ENCODE measurements at regions not wholly inside any gene's neighbourhood (a gene's known extent, or its start where the extent isn't known, plus 50 kb on each side); places are given as distances from the start of the nearest gene placed in this dataset.

DNA sequence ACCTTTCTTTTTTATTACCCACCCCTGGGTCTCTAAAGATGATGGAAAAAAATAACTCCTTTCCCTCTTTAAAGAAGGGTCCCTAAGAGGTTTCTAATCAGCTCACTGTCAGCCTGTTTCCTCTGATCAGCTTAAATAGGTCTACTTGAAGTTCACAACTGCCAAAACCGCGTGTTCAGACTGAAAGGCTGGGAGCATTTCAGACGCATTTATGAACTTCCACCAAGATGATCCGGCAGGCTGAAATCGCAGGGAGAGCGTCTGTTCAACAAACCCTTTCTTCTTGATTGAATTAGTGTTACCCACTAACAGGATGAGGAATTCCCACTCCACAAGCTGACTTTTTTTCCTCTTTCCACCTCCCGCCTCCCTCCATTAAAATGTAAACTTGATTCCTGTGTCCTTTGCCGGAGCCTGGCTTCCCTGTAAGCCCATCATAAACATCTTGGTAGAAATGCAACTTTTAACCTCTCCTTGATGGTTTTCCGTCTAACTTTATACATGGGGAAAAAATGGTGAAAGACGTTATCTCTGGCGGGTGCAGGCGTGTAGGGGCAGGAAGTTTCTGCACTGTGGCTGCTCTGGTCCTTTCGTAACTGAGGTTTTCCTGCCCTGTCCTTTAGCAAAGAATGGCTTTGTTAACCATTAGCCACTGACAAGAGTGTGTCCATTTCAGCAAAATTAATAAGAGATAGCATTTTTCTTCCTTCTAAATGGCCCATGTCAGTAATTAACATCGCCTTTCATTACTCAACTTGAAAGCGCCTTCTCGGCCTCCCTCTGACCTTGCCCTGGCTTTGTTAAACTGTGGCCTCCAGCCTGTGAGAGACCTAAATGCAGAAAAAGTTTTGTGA, 130.7 kb downstream of the BAMBI start:
- intact Hi-C loops (cut with DNase I) = loop anchor here (5.0 to 10.0 kb wide), 3 partner anchors 89 to 1247 kb away; partner anchors contain the start of gene JCAD
- DNase-seq (ENCODE audit: low spot score) = no peak

GRCh38 chr10:28808693-28809092, 131.4 kb downstream of the BAMBI start:
- intact Hi-C loops (cut with DNase I) = loop anchor here (5.0 to 10.0 kb wide), 3 partner anchors 89 to 1246 kb away; partner anchors contain the start of gene JCAD

GRCh38 chr10:28810057-28810870, 132.9 kb downstream of the BAMBI start:
- no peak for DNase-seq (ENCODE audit: low spot score)
- intact Hi-C loops (cut with DNase I) = no loop called here

More at GRCh38 chr10:28808693-28809092, 131.4 kb downstream of the BAMBI start:
- no peak for DNase-seq (ENCODE audit: low spot score)

GRCh38 chr10:28811639-28812349, 134.5 kb downstream of the BAMBI start:
- DNase-seq (ENCODE audit: low spot score) = no peak
- intact Hi-C loops (cut with DNase I) = no loop called here

- no peak for DNase-seq (ENCODE audit: low spot score)
- intact Hi-C loops (cut with DNase I) = no loop called here
Measured at GRCh38 chr10:28812384-28813372, 135.4 kb downstream of the BAMBI start.

GRCh38 chr10:28815681-28816080, 138.4 kb downstream of the BAMBI start:
- DNase-seq (ENCODE audit: low spot score) = no peak
- intact Hi-C loops (cut with DNase I) = no loop called here

GRCh38 chr10:28822719-28823464, 145.6 kb downstream of the BAMBI start:
- no peak for DNase-seq (ENCODE audit: low spot score)
- intact Hi-C loops (cut with DNase I) = no loop called here

DNA sequence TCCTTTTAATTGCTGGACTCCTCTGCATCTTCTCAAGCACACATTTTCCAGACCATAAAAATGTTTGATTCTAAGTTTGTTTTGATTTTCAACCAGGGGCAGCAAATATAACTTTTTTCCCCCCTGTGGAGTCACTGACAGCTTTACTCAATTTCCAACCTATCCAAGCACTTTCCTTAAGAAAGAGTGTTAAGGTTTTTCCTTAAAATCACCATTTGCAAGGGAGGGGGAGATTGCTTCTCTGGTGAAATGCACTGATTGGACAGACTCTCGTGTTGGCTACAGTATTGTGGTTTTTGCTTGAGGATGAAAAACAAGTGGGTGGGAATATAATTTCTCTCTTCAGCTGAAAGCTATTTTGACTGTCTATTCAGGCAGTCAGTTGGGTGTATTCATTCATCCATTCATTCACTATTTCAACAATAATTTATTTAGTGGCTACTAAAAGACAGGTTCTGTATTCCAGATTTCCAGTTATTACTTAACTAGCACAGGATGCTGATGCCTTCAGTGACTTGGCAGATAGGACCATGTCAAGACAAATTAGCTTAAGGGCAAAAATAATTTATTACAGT, 146.3 kb downstream of the BAMBI start:
- DNase-seq (ENCODE audit: low spot score) = no peak
- intact Hi-C loops (cut with DNase I) = no loop called here

DNA sequence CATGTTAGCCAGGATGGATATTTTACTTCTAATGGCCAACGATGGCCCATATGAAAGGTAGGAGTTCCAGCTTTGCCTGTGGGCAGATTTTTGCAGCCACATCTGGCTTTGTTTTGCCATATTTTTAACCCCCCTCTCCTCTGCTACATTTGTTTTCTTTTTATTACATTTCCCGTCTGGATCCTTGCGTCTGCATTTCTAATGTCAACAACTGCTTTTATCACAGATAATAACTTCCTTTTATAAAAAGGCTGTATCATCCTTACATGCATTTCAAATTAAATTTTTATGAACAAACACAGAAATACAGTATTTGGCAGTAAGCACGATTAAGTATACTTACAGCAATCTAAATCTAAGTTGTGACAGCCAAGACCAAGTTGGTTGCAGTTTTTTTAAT, 156.0 kb downstream of the BAMBI start:
- intact Hi-C loops (cut with DNase I) = no loop called here
- DNase-seq (ENCODE audit: low spot score) = no peak

GRCh38 chr10:28836435-28836743, 159.1 kb downstream of the BAMBI start:
- intact Hi-C loops (cut with DNase I) = loop anchor here (5.0 kb wide), 1 partner anchor 39 kb away; no protein-coding TSS in a partner anchor
- no peak for DNase-seq (ENCODE audit: low spot score)

DNA sequence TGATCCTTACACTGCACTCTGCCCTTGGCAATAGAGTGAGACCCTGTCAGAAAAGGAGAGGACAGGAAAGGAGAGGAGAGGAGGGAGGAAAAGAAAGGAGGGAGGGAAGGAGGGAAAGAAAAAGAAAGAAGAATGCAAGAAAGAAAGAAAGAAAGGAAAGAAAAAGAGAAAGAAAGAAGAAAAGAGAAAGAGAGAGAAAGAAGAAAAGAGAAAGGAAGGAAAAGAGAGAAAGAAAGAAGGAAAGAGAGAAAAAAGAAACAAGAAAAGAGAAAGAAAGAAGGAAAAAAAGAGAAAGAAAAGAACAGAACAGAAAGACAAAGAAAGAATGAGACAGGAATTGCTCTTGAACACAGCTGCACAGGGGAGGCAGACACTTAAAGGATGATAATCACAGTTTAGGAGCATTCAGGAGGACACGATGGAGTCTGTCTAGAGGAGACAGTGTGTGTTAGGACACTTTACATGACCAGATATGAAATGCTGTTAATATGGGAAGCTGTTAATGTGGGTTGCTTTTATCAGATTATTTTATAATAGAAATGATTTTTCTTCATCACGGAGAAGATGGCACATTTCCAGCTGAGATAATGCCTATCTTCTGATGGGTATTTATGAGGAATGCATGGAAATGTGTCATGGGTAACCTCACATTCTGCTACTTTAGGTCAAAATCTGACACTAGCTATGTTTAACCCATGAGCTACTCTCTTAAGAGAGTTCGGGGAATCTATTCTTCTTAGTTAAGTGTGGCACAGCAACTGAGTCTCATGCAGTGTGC, 160.5 kb downstream of the BAMBI start:
- no peak for DNase-seq (ENCODE audit: low spot score)
- intact Hi-C loops (cut with DNase I) = loop anchor here (2.0 to 5.0 kb wide), 2 partner anchors 41 to 147 kb away; no protein-coding TSS in a partner anchor

- intact Hi-C loops (cut with DNase I) = loop anchor here (2.0 to 5.0 kb wide), 2 partner anchors 42 to 146 kb away; no protein-coding TSS in a partner anchor
- DNase-seq (ENCODE audit: low spot score) = no peak
Measured at GRCh38 chr10:28838908-28839307, 161.6 kb downstream of the BAMBI start.

DNA sequence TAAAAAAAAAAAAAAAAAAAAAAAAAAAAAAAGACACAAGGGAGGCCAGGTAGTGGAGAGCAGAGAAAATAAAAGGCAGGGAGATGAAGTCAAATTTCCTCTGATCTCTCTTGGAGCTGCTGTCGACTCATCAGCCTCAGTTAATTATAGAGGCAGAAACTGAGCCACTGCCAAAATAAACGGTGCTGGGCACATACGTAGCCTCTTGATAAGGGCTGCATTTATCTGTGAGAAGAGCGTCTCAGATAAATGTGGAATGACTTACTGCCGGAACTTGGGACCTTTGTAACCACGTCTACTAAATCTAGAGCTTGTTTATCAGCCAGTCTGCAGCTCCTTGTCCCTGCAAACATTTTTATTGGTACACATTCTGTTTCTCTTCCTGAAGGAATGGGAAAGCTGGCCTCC, 162.3 kb downstream of the BAMBI start:
- intact Hi-C loops (cut with DNase I) = loop anchor here (2.0 to 5.0 kb wide), 3 partner anchors 42 to 161 kb away; no protein-coding TSS in a partner anchor
- no peak for DNase-seq (ENCODE audit: low spot score)

- intact Hi-C loops (cut with DNase I) = loop anchor here (2.0 kb wide), 1 partner anchor 161 kb away; no protein-coding TSS in a partner anchor
- DNase-seq (ENCODE audit: low spot score) = no peak
Measured at GRCh38 chr10:28840202-28840601, 162.9 kb downstream of the BAMBI start.

DNA sequence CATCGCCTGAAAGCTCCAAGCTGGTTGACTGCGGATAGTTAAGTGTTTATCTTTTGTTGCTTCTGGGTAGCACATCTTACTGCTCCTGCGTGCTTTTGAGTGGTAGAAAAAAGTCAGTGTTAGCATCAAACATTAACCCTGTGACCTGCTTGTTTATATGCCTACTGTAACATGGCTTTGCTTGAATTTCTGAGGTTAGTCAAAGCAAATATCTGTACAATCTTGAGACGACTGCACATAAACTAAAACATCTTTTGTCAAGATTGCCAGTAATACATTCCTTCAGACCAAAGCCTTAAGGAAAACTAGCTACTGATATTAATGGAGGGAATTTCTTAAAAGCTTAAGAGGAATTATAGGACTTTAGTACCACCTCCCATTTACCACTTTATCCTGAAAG, 163.7 kb downstream of the BAMBI start:
- intact Hi-C loops (cut with DNase I) = loop anchor here (2.0 kb wide), 1 partner anchor 162 kb away; no protein-coding TSS in a partner anchor
- DNase-seq (ENCODE audit: low spot score) = no peak

GRCh38 chr10:28841625-28842024, 164.3 kb downstream of the BAMBI start:
- intact Hi-C loops (cut with DNase I) = loop anchor here (2.0 kb wide), 1 partner anchor 163 kb away; no protein-coding TSS in a partner anchor
- no peak for DNase-seq (ENCODE audit: low spot score)

- intact Hi-C loops (cut with DNase I) = no loop called here
Measured at GRCh38 chr10:28842321-28842720, 165.0 kb downstream of the BAMBI start.

More at GRCh38 chr10:28842321-28842720, 165.0 kb downstream of the BAMBI start:
- DNase-seq (ENCODE audit: low spot score) = no peak
